ENCODE measurements at regions not wholly inside any gene's neighbourhood (a gene's known extent, or its start where the extent isn't known, plus 50 kb on each side); places are given as distances from the start of the nearest gene placed in this dataset.

- no peak overlapping the region for H2AFZ ChIP-seq (ENCODE audit: low read depth, low read length)
- no peak overlapping the region for H3K4me3 ChIP-seq (ENCODE audit: low read length)
- H3K27ac ChIP-seq (ENCODE audit: low read length): no peak overlapping the region
- H3K9me3 ChIP-seq (ENCODE audit: insufficient read depth, low read length): no peaks in the 10 kb centered on the region
- H3K4me1 ChIP-seq (ENCODE audit: low read length): peaks cover 7% of the 10 kb centered on the region
- no peaks in the 10 kb centered on the region for H3K27me3 ChIP-seq (ENCODE audit: low read depth, low read length)
- no peaks in the 10 kb centered on the region for H3K36me3 ChIP-seq (replicated peaks; ENCODE audit: low read depth, low read length)
- no peak overlapping the region for H3K9ac ChIP-seq (ENCODE audit: low read length)
- H4K20me1 ChIP-seq (ENCODE audit: insufficient read depth, low read length): no peaks in the 10 kb centered on the region
- no peaks in the 10 kb centered on the region for H3K79me2 ChIP-seq (ENCODE audit: low read length)
- TF ChIP-seq EZH2phosphoT487 (IDR thresholded peaks at IDR 0.05; ENCODE audit: low read depth) (no peak), CTCF (IDR thresholded peaks at IDR 0.05; ENCODE audit: low read depth, low read length) (no peak)
- H3K4me2 ChIP-seq (ENCODE audit: low read length): no peak overlapping the region
Observed at GRCh38 chr14:89566180-89566579, 149.1 kb upstream of the FOXN3 start.

- Histone ChIP-seq H4K20me1 (ENCODE audit: insufficient read depth, low read length) (no peaks in the 10 kb centered on the region), H3K4me2 (ENCODE audit: low read length) (no peak overlapping the region), H3K4me3 (ENCODE audit: low read length) (no peak overlapping the region), H3K79me2 (ENCODE audit: low read length) (no peaks in the 10 kb centered on the region), H3K27me3 (ENCODE audit: low read depth, low read length) (no peaks in the 10 kb centered on the region), H3K27ac (ENCODE audit: low read length) (no peak overlapping the region), H3K36me3 (replicated peaks; ENCODE audit: low read depth, low read length) (no peaks in the 10 kb centered on the region), H3K4me1 (ENCODE audit: low read length) (peaks cover 7% of the 10 kb centered on the region), H2AFZ (ENCODE audit: low read depth, low read length) (no peak overlapping the region), H3K9ac (ENCODE audit: low read length) (no peak overlapping the region), H3K9me3 (ENCODE audit: insufficient read depth, low read length) (no peaks in the 10 kb centered on the region)
- TF ChIP-seq CTCF (IDR thresholded peaks at IDR 0.05; ENCODE audit: low read depth, low read length) (no peak), EZH2phosphoT487 (IDR thresholded peaks at IDR 0.05; ENCODE audit: low read depth) (no peak)
Observed at GRCh38 chr14:89565607-89566006, 148.6 kb upstream of the FOXN3 start.

GRCh38 chr14:89564989-89565388 is 148.0 kb upstream of the FOXN3 start:
- H3K27ac ChIP-seq (ENCODE audit: low read length): no peak overlapping the region
- H3K27me3 ChIP-seq (ENCODE audit: low read depth, low read length): no peaks in the 10 kb centered on the region
- H3K9ac ChIP-seq (ENCODE audit: low read length): no peak overlapping the region
- no peaks in the 10 kb centered on the region for H3K79me2 ChIP-seq (ENCODE audit: low read length)
- no peak overlapping the region for H3K4me2 ChIP-seq (ENCODE audit: low read length)
- TF ChIP-seq CTCF (IDR thresholded peaks at IDR 0.05; ENCODE audit: low read depth, low read length) (no peak), EZH2phosphoT487 (IDR thresholded peaks at IDR 0.05; ENCODE audit: low read depth) (no peak)
- H3K36me3 ChIP-seq (replicated peaks; ENCODE audit: low read depth, low read length): no peaks in the 10 kb centered on the region
- no peak overlapping the region for H2AFZ ChIP-seq (ENCODE audit: low read depth, low read length)
- no peaks in the 10 kb centered on the region for H4K20me1 ChIP-seq (ENCODE audit: insufficient read depth, low read length)
- H3K4me1 ChIP-seq (ENCODE audit: low read length): peaks cover 7% of the 10 kb centered on the region
- H3K9me3 ChIP-seq (ENCODE audit: insufficient read depth, low read length): no peaks in the 10 kb centered on the region
- no peak overlapping the region for H3K4me3 ChIP-seq (ENCODE audit: low read length)

GRCh38 chr14:89564286-89564957 is 147.4 kb upstream of the FOXN3 start:
- H3K4me3 ChIP-seq (ENCODE audit: low read length): no peak overlapping the region
- H3K9me3 ChIP-seq (ENCODE audit: insufficient read depth, low read length): no peaks in the 10 kb centered on the region
- H3K27me3 ChIP-seq (ENCODE audit: low read depth, low read length): no peaks in the 10 kb centered on the region
- H3K4me2 ChIP-seq (ENCODE audit: low read length): no peak overlapping the region
- H3K9ac ChIP-seq (ENCODE audit: low read length): no peak overlapping the region
- no peak for TF ChIP-seq CTCF (IDR thresholded peaks at IDR 0.05; ENCODE audit: low read depth, low read length)
- no peak for TF ChIP-seq EZH2phosphoT487 (IDR thresholded peaks at IDR 0.05; ENCODE audit: low read depth)
- no peaks in the 10 kb centered on the region for H3K79me2 ChIP-seq (ENCODE audit: low read length)
- no peaks in the 10 kb centered on the region for H3K36me3 ChIP-seq (replicated peaks; ENCODE audit: low read depth, low read length)
- H3K27ac ChIP-seq (ENCODE audit: low read length): no peak overlapping the region
- no peak overlapping the region for H2AFZ ChIP-seq (ENCODE audit: low read depth, low read length)
- peaks cover 7% of the 10 kb centered on the region for H3K4me1 ChIP-seq (ENCODE audit: low read length)
- H4K20me1 ChIP-seq (ENCODE audit: insufficient read depth, low read length): no peaks in the 10 kb centered on the region

Data from OCI-LY3 (cell line).